A549 (cell line): ENCODE measurements at regions not wholly inside any gene's neighbourhood (a gene's known extent, or its start where the extent isn't known, plus 50 kb on each side); places are given as distances from the start of the nearest gene placed in this dataset.

Experiments
- ATAC-seq, 2 experiments: fragments of 200-7000 bp in 1 of 2; fragments of >200 bp in 1 of 2; cut with Nextera tagmentation in 1 of 2; cut with Tn5 transposase in 1 of 2; 3 replicates each; pipeline versions ENCODE4 v1.8.0 to v1.9.1; 2018 to 2020; ENCODE audit warnings: mild to moderate bottlenecking in 1 of 2, moderate library complexity in 1 of 2
- CTCF ChIA-PET: fragments of 300-600 bp; sonication (Branson Sonifier 250); formaldehyde crosslinking; extraction: SDS; loops from one replicate; lab custom pipeline; 2021; ENCODE audit warnings: antibody characterized with exemption, inconsistent platforms; lab: Yijun Ruan, JAX
- POLR2A ChIA-PET: fragments of 350-600 bp; formaldehyde crosslinking; extraction: SDS; loops from one replicate; lab custom pipeline; 2021; ENCODE audit warnings: antibody characterized with exemption, inconsistent platforms; lab: Yijun Ruan, JAX
- DNase-seq, 2 experiments: peaks; one replicate each; pipeline versions ENCODE4 v3.0.0 to v3.0.0-alpha.2; 2011 to 2016; ENCODE audit warnings: low read depth in 1 of 2, low spot score in 1 of 2
- FAIRE-seq: peaks from 2 replicates; lab custom pipeline; 2011; peaks lifted over from hg19 to GRCh38; lab: Jason Lieb, UNC
- H3K27ac ChIP-seq, 2 experiments: fragments of >200 bp; sonication (Bioruptor Twin); formaldehyde crosslinking; 3 replicates each; pipeline ENCODE4 v1.5.1; 2016 to 2017
- H3K4me1 ChIP-seq: fragments of >200 bp; sonication (Bioruptor Twin); formaldehyde crosslinking; 3 replicates; pipeline ENCODE4 v1.6.1; 2016
- H3K4me2 ChIP-seq: fragments of >200 bp; sonication (Bioruptor Twin); formaldehyde crosslinking; 3 replicates; pipeline ENCODE4 v1.6.1; 2016
- H3K4me3 ChIP-seq: fragments of >200 bp; sonication (Bioruptor Twin); formaldehyde crosslinking; 3 replicates; pipeline ENCODE4 v1.5.1; 2016
- H3K9me3 ChIP-seq: fragments of >200 bp; sonication (Bioruptor Twin); formaldehyde crosslinking; 3 replicates; pipeline ENCODE4 v1.6.1; 2016
- CEBPB ChIP-seq, 2 experiments: fragments of >200 bp in 1 of 2; sonication (Bioruptor Twin) in 1 of 2; formaldehyde crosslinking in 1 of 2; IDR thresholded peaks; 2 replicates each; pipeline ENCODE4 v1.6.1; 2012 to 2016
- EHMT2 ChIP-seq: fragments of 200-600 bp; sonication (generic); IDR thresholded peaks from 2 replicates; pipeline ENCODE4 v1.6.1; 2016; ENCODE audit warnings: antibody characterized with exemption, low read depth, mild to moderate bottlenecking, moderate library complexity
- EP300 ChIP-seq, 2 experiments: fragments of >200 bp; sonication (Bioruptor Twin); formaldehyde crosslinking; IDR thresholded peaks; 2 replicates in 1 of 2; 3 replicates in 1 of 2; pipeline ENCODE4 v1.6.1; 2016 to 2017
- FOSB ChIP-seq: fragments of 250-450 bp; sonication (Bioruptor Pico); IDR thresholded peaks from 2 replicates; pipeline ENCODE4 v1.5.0; 2020; ENCODE audit warnings: mild to moderate bottlenecking, moderate library complexity
- FOXS1 ChIP-seq: fragments of 250-450 bp; sonication (Bioruptor Pico); IDR thresholded peaks from 2 replicates; pipeline ENCODE4 v1.5.0; 2020; ENCODE audit warnings: mild to moderate bottlenecking, moderate library complexity
- GATA3 ChIP-seq: IDR thresholded peaks from 2 replicates; pipeline ENCODE4 v1.6.1; 2012; ENCODE audit warnings: borderline replicate concordance
- HEYL ChIP-seq: fragments of 250-450 bp; sonication (Bioruptor Pico); IDR thresholded peaks from 2 replicates; pipeline ENCODE4 v1.8.0; 2021; ENCODE audit warnings: mild to moderate bottlenecking, moderate library complexity
- JUNB ChIP-seq: fragments of >200 bp; sonication (Bioruptor Twin); formaldehyde crosslinking; IDR thresholded peaks from 2 replicates; pipeline ENCODE4 v1.6.1; 2016
- MYC ChIP-seq: IDR thresholded peaks from 2 replicates; pipeline ENCODE4 v1.6.1; 2012; ENCODE audit warnings: mild to moderate bottlenecking, inconsistent platforms, low read length, improper control_type of control experiment, borderline replicate concordance
- NR3C1 ChIP-seq: fragments of >200 bp; sonication (Bioruptor Twin); formaldehyde crosslinking; IDR thresholded peaks from 3 replicates; pipeline ENCODE4 v1.6.1; 2017
- RAD21 ChIP-seq, 2 experiments: fragments of >200 bp in 1 of 2; sonication (Bioruptor Twin) in 1 of 2; formaldehyde crosslinking in 1 of 2; IDR thresholded peaks in 1 of 2; conservative IDR thresholded peaks in 1 of 2; 2 replicates in 1 of 2; 3 replicates in 1 of 2; pipeline ENCODE4 v1.6.1; 2012 to 2018; ENCODE audit warnings: inconsistent platforms in 1 of 2
- RARB ChIP-seq: fragments of 250-450 bp; sonication (Bioruptor Pico); IDR thresholded peaks from 2 replicates; pipeline ENCODE4 v1.8.0; 2021; ENCODE audit warnings: mild to moderate bottlenecking, moderate library complexity
- RCOR1 ChIP-seq: fragments of 150-350 bp; IDR thresholded peaks from 2 replicates; pipeline ENCODE4 v1.6.1; 2014; ENCODE audit warnings: antibody characterized with exemption, low read length, low read depth
- RNF2 ChIP-seq: fragments of 200-600 bp; sonication (generic); IDR thresholded peaks from 2 replicates; pipeline ENCODE4 v1.6.1; 2016; ENCODE audit warnings: low read depth, mild to moderate bottlenecking, antibody characterized with exemption, moderate library complexity, borderline replicate concordance
- ZNF302 ChIP-seq: fragments of 250-450 bp; sonication (Bioruptor Pico); IDR thresholded peaks from 2 replicates; pipeline ENCODE4 v1.9.0; 2021; ENCODE audit warnings: inconsistent platforms, mild to moderate bottlenecking, moderate library complexity
- ZSCAN20 ChIP-seq: fragments of 250-450 bp; sonication (Bioruptor Pico); IDR thresholded peaks from 2 replicates; pipeline ENCODE4 v1.8.0; 2022; ENCODE audit warnings: mild to moderate bottlenecking, moderate library complexity
- WGBS: methylation state at CpG from one replicate; pipeline ENCODE4 v1.1.6; 2017; ENCODE audit errors: missing lambda C conversion rate; 5-methylcytosine and 5-hydroxymethylcytosine counted together
- TF ChIP-seq, protein P1 (sequence below): fragments of 200-600 bp; sonication (generic); IDR thresholded peaks from 2 replicates; pipeline ENCODE4 v1.6.1; 2016; ENCODE audit warnings: antibody characterized with exemption, mild to moderate bottlenecking, moderate library complexity
- TF ChIP-seq, protein P2 (sequence below): IDR thresholded peaks from 2 replicates; pipeline ENCODE4 v1.6.1; 2012; ENCODE audit warnings: low read depth, borderline replicate concordance
- TF ChIP-seq, protein P3 (sequence below): fragments of 450-650 bp; IDR thresholded peaks from 2 replicates; pipeline ENCODE4 v1.6.1; 2014; ENCODE audit warnings: antibody characterized with exemption

DNA sequence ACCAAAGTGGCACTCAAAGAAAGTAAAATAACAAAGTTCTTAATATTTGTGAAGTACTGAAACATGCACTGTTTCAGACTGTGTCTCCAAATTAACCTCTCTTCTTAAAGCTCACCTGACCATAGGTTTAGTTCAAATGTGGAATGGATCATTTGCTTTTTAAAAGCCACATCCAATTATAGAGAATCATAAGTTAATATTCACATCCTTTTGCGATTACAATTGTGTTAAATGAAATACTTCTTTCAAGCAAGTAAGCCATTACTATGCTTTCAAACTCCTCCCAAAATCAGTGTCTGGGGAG is 95.3 kb upstream of the PTPN13 start:
- DNase-seq (no peak), ATAC-seq (no peak), FAIRE-seq (no peak)
- no peak overlapping the region for H3K4me2 ChIP-seq
- H3K4me3 ChIP-seq, result no peak overlapping the region
- H3K4me1 ChIP-seq, result peaks cover 23% of the 10 kb centered on the region
- POLR2A ChIA-PET, result interaction anchor here (1.2 to 1.6 kb wide), 2 partner anchors 95 to 393 kb away, joined by 3 to 9 read pairs; partner anchors contain the start of gene PTPN13
- whole genome bisulfite sequencing, result 0% methylated on average over 1 of the region's 1 CpG
- H3K27ac ChIP-seq, result no peak overlapping the region
- no peaks in the 10 kb centered on the region for H3K9me3 ChIP-seq
- CTCF ChIA-PET, result interaction anchor here (0.5 to 6.1 kb wide), 25 partner anchors 8 to 1190 kb away, joined by 3 to 51 read pairs (median 4); partner anchors contain the start of genes C4orf36 and PTPN13
- TF ChIP-seq EHMT2, result no peak
- no peak for TF ChIP-seq HEYL
- no peak for TF ChIP-seq ZSCAN20 (CRISPR knock-in tag)
- no peak for TF ChIP-seq MYC
- TF ChIP-seq RCOR1, result no peak
- no peak for TF ChIP-seq FOXS1 (CRISPR knock-in tag)
- no peak for TF ChIP-seq RNF2
- TF ChIP-seq, protein P1, sequence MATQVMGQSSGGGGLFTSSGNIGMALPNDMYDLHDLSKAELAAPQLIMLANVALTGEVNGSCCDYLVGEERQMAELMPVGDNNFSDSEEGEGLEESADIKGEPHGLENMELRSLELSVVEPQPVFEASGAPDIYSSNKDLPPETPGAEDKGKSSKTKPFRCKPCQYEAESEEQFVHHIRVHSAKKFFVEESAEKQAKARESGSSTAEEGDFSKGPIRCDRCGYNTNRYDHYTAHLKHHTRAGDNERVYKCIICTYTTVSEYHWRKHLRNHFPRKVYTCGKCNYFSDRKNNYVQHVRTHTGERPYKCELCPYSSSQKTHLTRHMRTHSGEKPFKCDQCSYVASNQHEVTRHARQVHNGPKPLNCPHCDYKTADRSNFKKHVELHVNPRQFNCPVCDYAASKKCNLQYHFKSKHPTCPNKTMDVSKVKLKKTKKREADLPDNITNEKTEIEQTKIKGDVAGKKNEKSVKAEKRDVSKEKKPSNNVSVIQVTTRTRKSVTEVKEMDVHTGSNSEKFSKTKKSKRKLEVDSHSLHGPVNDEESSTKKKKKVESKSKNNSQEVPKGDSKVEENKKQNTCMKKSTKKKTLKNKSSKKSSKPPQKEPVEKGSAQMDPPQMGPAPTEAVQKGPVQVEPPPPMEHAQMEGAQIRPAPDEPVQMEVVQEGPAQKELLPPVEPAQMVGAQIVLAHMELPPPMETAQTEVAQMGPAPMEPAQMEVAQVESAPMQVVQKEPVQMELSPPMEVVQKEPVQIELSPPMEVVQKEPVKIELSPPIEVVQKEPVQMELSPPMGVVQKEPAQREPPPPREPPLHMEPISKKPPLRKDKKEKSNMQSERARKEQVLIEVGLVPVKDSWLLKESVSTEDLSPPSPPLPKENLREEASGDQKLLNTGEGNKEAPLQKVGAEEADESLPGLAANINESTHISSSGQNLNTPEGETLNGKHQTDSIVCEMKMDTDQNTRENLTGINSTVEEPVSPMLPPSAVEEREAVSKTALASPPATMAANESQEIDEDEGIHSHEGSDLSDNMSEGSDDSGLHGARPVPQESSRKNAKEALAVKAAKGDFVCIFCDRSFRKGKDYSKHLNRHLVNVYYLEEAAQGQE, result no peak
- TF ChIP-seq JUNB, result no peak

DNA sequence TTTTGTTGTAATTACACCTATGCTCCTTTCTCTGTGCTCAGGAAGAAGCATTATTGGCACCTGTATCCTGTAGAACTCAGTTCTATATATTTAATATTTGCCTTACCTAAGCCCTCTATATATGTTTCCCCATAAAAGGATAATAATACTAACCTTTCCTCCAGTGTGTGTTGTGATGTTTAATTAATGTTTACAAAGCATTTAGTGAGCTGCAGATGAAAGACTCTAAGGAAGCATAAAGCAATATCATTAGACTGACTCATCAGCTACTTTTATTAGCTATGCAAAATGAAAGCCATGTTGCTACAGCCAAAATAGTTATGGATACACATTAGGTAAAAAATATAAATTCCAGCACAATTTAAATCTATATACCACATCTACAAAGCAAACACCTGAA is 93.6 kb upstream of the PTPN13 start:
- POLR2A ChIA-PET, result interaction anchor here (0.8 kb wide), 1 partner anchor 94 kb away, joined by 3 read pairs; the partner anchor contains the start of gene PTPN13
- H3K4me3 ChIP-seq, result no peak overlapping the region
- DNase-seq (no peak), ATAC-seq (no peak), FAIRE-seq (no peak)
- TF ChIP-seq RARB (CRISPR knock-in tag) (no peak), ZNF302 (CRISPR knock-in tag) (no peak), GATA3 (no peak), NR3C1 (no peak), EP300 (IDR thresholded peaks at IDR 0.05) (no peak), RNF2 (no peak), RAD21 (conservative IDR thresholded peaks at IDR 0.05 in 1 of 2, IDR thresholded peaks at IDR 0.05 in 1 of 2) (no peak), CEBPB (IDR thresholded peaks at IDR 0.05) (no peak)
- TF ChIP-seq, protein P2, sequence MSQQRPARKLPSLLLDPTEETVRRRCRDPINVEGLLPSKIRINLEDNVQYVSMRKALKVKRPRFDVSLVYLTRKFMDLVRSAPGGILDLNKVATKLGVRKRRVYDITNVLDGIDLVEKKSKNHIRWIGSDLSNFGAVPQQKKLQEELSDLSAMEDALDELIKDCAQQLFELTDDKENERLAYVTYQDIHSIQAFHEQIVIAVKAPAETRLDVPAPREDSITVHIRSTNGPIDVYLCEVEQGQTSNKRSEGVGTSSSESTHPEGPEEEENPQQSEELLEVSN, result no peak
- H3K9me3 ChIP-seq, result no peaks in the 10 kb centered on the region
- H3K4me1 ChIP-seq, result peaks cover 23% of the 10 kb centered on the region
- no peak overlapping the region for H3K27ac ChIP-seq
- no peak overlapping the region for H3K4me2 ChIP-seq
- CTCF ChIA-PET, result interaction anchor here (1.5 to 6.1 kb wide), 2 partner anchors 393 to 404 kb away, joined by 4 to 51 read pairs; partner anchors contain the start of gene C4orf36

DNA sequence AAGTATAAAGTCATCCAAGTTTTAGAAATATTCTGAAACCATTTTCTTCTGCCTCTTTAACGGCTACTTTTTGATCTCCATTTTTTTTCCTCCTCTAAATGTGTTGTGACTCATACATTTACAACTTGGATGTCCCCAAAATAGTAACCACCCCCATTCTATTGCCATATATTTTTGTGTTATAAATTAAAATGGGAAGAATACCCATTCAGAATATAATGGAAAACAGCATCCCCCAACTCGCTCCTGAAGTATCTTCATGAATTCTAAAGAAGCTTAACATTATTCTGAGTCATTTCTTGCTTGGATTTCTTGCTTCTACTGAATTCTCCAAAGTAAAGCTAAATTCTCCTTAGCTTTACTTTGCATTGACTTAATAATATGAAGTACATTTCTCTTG is 92.0 kb upstream of the PTPN13 start:
- CTCF ChIA-PET, result interaction anchor here (0.6 kb wide), 1 partner anchor 83 kb away, joined by 3 read pairs; no protein-coding TSS in a partner anchor
- WGBS, result 78% methylated on average over 2 of the region's 2 CpGs
- DNase-seq (no peak), FAIRE-seq (no peak)
- POLR2A ChIA-PET, result no interaction called here
- no peak overlapping the region for H3K4me3 ChIP-seq
- TF ChIP-seq, protein P1, result no peak
- no peak for TF ChIP-seq FOSB (CRISPR knock-in tag)
- TF ChIP-seq, protein P3, sequence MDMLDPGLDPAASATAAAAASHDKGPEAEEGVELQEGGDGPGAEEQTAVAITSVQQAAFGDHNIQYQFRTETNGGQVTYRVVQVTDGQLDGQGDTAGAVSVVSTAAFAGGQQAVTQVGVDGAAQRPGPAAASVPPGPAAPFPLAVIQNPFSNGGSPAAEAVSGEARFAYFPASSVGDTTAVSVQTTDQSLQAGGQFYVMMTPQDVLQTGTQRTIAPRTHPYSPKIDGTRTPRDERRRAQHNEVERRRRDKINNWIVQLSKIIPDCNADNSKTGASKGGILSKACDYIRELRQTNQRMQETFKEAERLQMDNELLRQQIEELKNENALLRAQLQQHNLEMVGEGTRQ, result no peak
- TF ChIP-seq, protein P2, result no peak
- TF ChIP-seq, all 56 proteins: peak for 0
- H3K27ac ChIP-seq, result no peak overlapping the region
- no peak overlapping the region for H3K4me2 ChIP-seq
- peaks cover 14% of the 10 kb centered on the region for H3K4me1 ChIP-seq
- ATAC-seq, result no peak
- no peaks in the 10 kb centered on the region for H3K9me3 ChIP-seq
